T-helper 2 cell (primary cell): ENCODE measurements at regions not wholly inside any gene's neighbourhood (a gene's known extent, or its start where the extent isn't known, plus 50 kb on each side); places are given as distances from the start of the nearest gene placed in this dataset.
A peak's percentile ranks its signal among the peaks of the same experiment; 100 is the strongest.

Source experiments
- DNase-seq, 5 experiments: peaks; one replicate each; pipeline versions ENCODE4 v3.0.0 to v3.0.0-alpha.2; 2012 to 2022

GRCh38 chr2:15096873-15097272 is 464.3 kb downstream of the NBAS start:
- no peak for DNase-seq

GRCh38 chr2:15107137-15107536 is 454.0 kb downstream of the NBAS start:
- DNase-seq: no peak

- no peak for DNase-seq
Observed at GRCh38 chr2:15111718-15112117, 449.4 kb downstream of the NBAS start.

- DNase-seq: peak in 1 of 5 experiments; percentile 48
Observed at GRCh38 chr2:15112216-15112615, 448.9 kb downstream of the NBAS start.

GRCh38 chr2:15115776-15116175 is 445.4 kb downstream of the NBAS start:
- DNase-seq: no peak

- no peak for DNase-seq
Observed at GRCh38 chr2:15116830-15117229, 444.3 kb downstream of the NBAS start.
